Right lobe of liver (tissue), 6 donors: ENCODE measurements at regions not wholly inside any gene's neighbourhood (a gene's known extent, or its start where the extent isn't known, plus 50 kb on each side); places are given as distances from the start of the nearest gene placed in this dataset.

ENCODE experiments used
- ATAC-seq, 4 donors: fragments of 200-7000 bp; cut with Tn5 transposase; one replicate each; pipeline ENCODE4 v1.9.1; 2020; ENCODE audit warnings: mild to moderate bottlenecking in 4 of 4, moderate library complexity in 4 of 4
- DNase-seq, 3 donors: peaks; one replicate each; pipeline ENCODE4 v3.0.0-alpha.2; 2020
- H3K27ac ChIP-seq, 3 donors: fragments of 200-600 bp; one replicate each; pipeline ENCODE4 v1.8.0; 2022
- H3K27me3 ChIP-seq, 2 donors: fragments of 200-600 bp; one replicate each; pipeline ENCODE4 v1.8.0; 2022
- H3K36me3 ChIP-seq, 4 donors: fragments of 200-600 bp; sonication (generic) in 1 of 4; one replicate each; pipeline versions ENCODE4 v1.5.1 to v1.8.0; 2017 to 2022; ENCODE audit warnings: control low read depth in 1 of 4
- H3K4me1 ChIP-seq, 4 donors: fragments of 200-600 bp; sonication (generic) in 1 of 4; one replicate each; pipeline versions ENCODE4 v1.5.1 to v1.8.0; 2017 to 2022; ENCODE audit warnings: control low read depth in 1 of 4
- H3K4me3 ChIP-seq, 3 donors: fragments of 200-600 bp; one replicate each; pipeline ENCODE4 v1.8.0; 2022
- H3K9me3 ChIP-seq, 4 donors: fragments of 200-600 bp; sonication (generic) in 1 of 4; one replicate each; pipeline versions ENCODE4 v1.5.1 to v1.8.0; 2017 to 2022; ENCODE audit warnings: control low read depth in 1 of 4
- POLR2A ChIP-seq: fragments of 450-650 bp; IDR thresholded peaks from one replicate; pipeline ENCODE4 v1.6.1; 2017; ENCODE audit warnings: antibody characterized with exemption, mild to moderate bottlenecking
- WGBS: methylation state at CpG from one replicate; pipeline ENCODE4 v1.1.6; 2018; ENCODE audit warnings: low coverage, low lambda C conversion rate; ENCODE audit not compliant: insufficient coverage; ENCODE audit errors: missing lambda C conversion rate; 5-methylcytosine and 5-hydroxymethylcytosine counted together
- intact Hi-C, 2 donors: fragments of 100-400 bp; cut with DNase I; formaldehyde crosslinking; loops; one replicate each; pipeline versions ENCODE4 v1.11.2 to v1.14.1; 2022
- TF ChIP-seq, protein P1 (sequence below), 4 donors: fragments of 200-600 bp in 3 of 4; fragments of 450-650 bp in 1 of 4; IDR thresholded peaks; one replicate each; pipeline versions ENCODE4 v1.5.1 to v1.8.0; 2016 to 2022; ENCODE audit warnings: antibody characterized with exemption in 4 of 4, mild to moderate bottlenecking in 2 of 4
- donor health status: DM: no; HTN: yes; CAD: no.
- donor health status: DM: no; HTN: no; CAD: no.
- donor health status: DM: no; HTN: no; CAD: no.
- donor health status: DM: no; HTN: yes; CAD: no.
- donor health status: DM: no; HTN: yes; CAD: no.

DNA sequence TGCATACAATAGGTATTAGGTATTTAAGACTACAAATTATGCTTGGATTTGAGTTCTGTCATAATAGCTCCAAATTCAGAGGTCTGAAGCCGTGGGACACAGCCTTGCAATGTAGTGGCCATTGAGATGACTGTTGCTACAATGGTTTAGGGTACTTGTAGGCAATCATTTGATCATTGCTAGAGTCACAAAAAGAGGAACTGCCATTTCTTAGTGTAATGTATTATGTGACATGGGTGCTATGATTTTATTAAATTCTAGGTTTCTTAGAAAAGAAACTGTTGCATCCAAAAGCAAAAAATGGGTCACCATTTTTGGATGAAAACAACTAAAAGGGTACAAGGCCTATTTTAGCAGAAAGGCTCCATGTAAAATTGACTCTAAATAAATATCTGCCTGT lies 129.9 kb upstream of the ZNF644 start:
- DNase-seq: no peak
- ATAC-seq: no peak

DNA sequence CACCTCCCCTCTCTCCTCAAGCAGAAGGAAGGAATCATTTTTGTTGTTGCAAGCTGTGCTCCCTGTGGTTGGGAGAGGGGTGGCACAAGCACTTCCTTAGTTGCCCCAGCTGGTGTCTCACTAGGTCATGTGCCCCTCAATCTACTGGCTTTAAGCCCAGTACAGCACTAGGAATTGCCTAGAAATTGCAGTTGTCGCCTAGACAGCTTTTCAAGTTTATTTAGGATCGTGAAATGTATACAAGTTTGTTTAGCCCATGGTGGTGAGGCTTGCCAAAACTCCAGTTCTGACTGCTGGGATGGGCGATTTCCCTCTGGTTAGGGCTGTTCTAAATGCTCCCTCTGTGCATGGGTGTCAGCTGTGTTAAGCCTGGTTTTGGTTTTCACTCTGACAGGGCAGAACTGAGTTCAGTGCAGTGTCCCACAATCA lies 126.8 kb upstream of the ZNF644 start:
- H3K27ac ChIP-seq: no peak overlapping the region
- no peaks in the 10 kb centered on the region for H3K36me3 ChIP-seq
- ATAC-seq: peak in 3 of 4 donors; percentile 43 to 60 (median 60)
- H3K4me3 ChIP-seq: no peak overlapping the region
- H3K4me1 ChIP-seq: no peaks in the 10 kb centered on the region
- TF ChIP-seq POLR2A: no peak
- TF ChIP-seq, protein P1, sequence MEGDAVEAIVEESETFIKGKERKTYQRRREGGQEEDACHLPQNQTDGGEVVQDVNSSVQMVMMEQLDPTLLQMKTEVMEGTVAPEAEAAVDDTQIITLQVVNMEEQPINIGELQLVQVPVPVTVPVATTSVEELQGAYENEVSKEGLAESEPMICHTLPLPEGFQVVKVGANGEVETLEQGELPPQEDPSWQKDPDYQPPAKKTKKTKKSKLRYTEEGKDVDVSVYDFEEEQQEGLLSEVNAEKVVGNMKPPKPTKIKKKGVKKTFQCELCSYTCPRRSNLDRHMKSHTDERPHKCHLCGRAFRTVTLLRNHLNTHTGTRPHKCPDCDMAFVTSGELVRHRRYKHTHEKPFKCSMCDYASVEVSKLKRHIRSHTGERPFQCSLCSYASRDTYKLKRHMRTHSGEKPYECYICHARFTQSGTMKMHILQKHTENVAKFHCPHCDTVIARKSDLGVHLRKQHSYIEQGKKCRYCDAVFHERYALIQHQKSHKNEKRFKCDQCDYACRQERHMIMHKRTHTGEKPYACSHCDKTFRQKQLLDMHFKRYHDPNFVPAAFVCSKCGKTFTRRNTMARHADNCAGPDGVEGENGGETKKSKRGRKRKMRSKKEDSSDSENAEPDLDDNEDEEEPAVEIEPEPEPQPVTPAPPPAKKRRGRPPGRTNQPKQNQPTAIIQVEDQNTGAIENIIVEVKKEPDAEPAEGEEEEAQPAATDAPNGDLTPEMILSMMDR (IDR thresholded peaks at IDR 0.05): no peak
- no peak for DNase-seq
- 58% methylated on average over 2 of the region's 3 CpGs for WGBS
- no peaks in the 10 kb centered on the region for H3K27me3 ChIP-seq
- intact Hi-C loops: no loop called here
- H3K9me3 ChIP-seq: no peaks in the 10 kb centered on the region

More for the DNA sequence above, 129.9 kb upstream of the ZNF644 start:
- TF ChIP-seq, protein P1 (IDR thresholded peaks at IDR 0.05): no peak
- no peak for TF ChIP-seq POLR2A
- H3K4me1 ChIP-seq: no peaks in the 10 kb centered on the region
- H3K27me3 ChIP-seq: no peaks in the 10 kb centered on the region
- no peaks in the 10 kb centered on the region for H3K36me3 ChIP-seq
- 77% methylated on average over 1 of the region's 1 CpG for WGBS
- intact Hi-C loops: no loop called here
- no peak overlapping the region for H3K27ac ChIP-seq
- H3K4me3 ChIP-seq: no peak overlapping the region
- H3K9me3 ChIP-seq: no peaks in the 10 kb centered on the region

GRCh38 chr1:91141858-91142257 lies 120.0 kb upstream of the ZNF644 start:
- H3K4me1 ChIP-seq: no peaks in the 10 kb centered on the region
- no peak overlapping the region for H3K27ac ChIP-seq
- intact Hi-C loops: no loop called here
- 63% methylated on average over 3 of the region's 3 CpGs for WGBS
- H3K36me3 ChIP-seq: no peaks in the 10 kb centered on the region
- H3K4me3 ChIP-seq: no peak overlapping the region
- H3K27me3 ChIP-seq: no peaks in the 10 kb centered on the region
- ATAC-seq (no peak), DNase-seq (no peak)
- no peak for TF ChIP-seq POLR2A
- TF ChIP-seq, protein P1 (IDR thresholded peaks at IDR 0.05): no peak
- H3K9me3 ChIP-seq: no peaks in the 10 kb centered on the region

GRCh38 chr1:91138959-91139358 lies 117.1 kb upstream of the ZNF644 start:
- 39% methylated on average over 2 of the region's 3 CpGs for WGBS
- ATAC-seq (no peak), DNase-seq (no peak)
- no peak overlapping the region for H3K4me3 ChIP-seq
- H3K36me3 ChIP-seq: no peaks in the 10 kb centered on the region
- H3K27me3 ChIP-seq: no peaks in the 10 kb centered on the region
- no peaks in the 10 kb centered on the region for H3K4me1 ChIP-seq
- no peak overlapping the region for H3K27ac ChIP-seq
- no peaks in the 10 kb centered on the region for H3K9me3 ChIP-seq
- TF ChIP-seq, protein P1 (IDR thresholded peaks at IDR 0.05): no peak
- TF ChIP-seq POLR2A: no peak
- intact Hi-C loops: no loop called here
